Keratinocyte (primary cell): ENCODE measurements at regions not wholly inside any gene's neighbourhood (a gene's known extent, or its start where the extent isn't known, plus 50 kb on each side); places are given as distances from the start of the nearest gene placed in this dataset.

ENCODE experiments used
- DNase-seq: peaks from one replicate; pipeline ENCODE4 v3.0.0-alpha.2; 2011; ENCODE audit warnings: low read depth, missing footprints, low spot score
- FAIRE-seq: peaks from 2 replicates; lab custom pipeline; 2011; peaks lifted over from hg19 to GRCh38; lab: Jason Lieb, UNC
- H2AFZ ChIP-seq: 2 replicates; pipeline ENCODE4 v1.6.0; 2012; ENCODE audit warnings: low read length, control low read depth, inconsistent platforms; ENCODE audit not compliant: control insufficient read depth
- H3K27ac ChIP-seq: 2 replicates; pipeline ENCODE4 v1.5.1; 2011; ENCODE audit warnings: low read length; ENCODE audit not compliant: control insufficient read depth, insufficient read depth
- H3K27me3 ChIP-seq: 3 replicates; pipeline ENCODE4 v1.6.0; 2011; ENCODE audit warnings: low read length; ENCODE audit not compliant: control insufficient read depth, insufficient read depth; ENCODE audit errors: extremely low read depth
- H3K36me3 ChIP-seq, 2 experiments: 2 replicates in 1 of 2; 3 replicates in 1 of 2; pipeline ENCODE4 v1.5.1; 2011; ENCODE audit warnings: low read length in 2 of 2, mild to moderate bottlenecking in 1 of 2; ENCODE audit not compliant: control insufficient read depth in 2 of 2, insufficient read depth in 2 of 2; ENCODE audit errors: extremely low read depth in 1 of 2
- H3K4me1 ChIP-seq: 3 replicates; pipeline ENCODE4 v1.5.1; 2011; ENCODE audit warnings: low read length; ENCODE audit not compliant: control insufficient read depth, insufficient read depth; ENCODE audit errors: extremely low read depth
- H3K4me2 ChIP-seq: 3 replicates; pipeline ENCODE4 v1.6.0; 2011; ENCODE audit warnings: low read depth, low read length; ENCODE audit not compliant: control insufficient read depth, insufficient read depth; ENCODE audit errors: extremely low read depth
- H3K4me3 ChIP-seq, 3 experiments: fragments of 200-600 bp in 1 of 3; sonication (generic) in 1 of 3; 2 replicates in 2 of 3; 3 replicates in 1 of 3; pipeline ENCODE4 v1.5.1; 2011 to 2016; ENCODE audit warnings: low read length in 3 of 3, mild to moderate bottlenecking in 3 of 3, control low read depth in 2 of 3, inconsistent platforms in 1 of 3, low read depth in 1 of 3, mixed read lengths in 1 of 3, mixed run types in 1 of 3, moderate library complexity in 1 of 3; ENCODE audit not compliant: control insufficient read depth in 2 of 3, insufficient read depth in 2 of 3; ENCODE audit errors: extremely low read depth in 1 of 3
- H3K79me2 ChIP-seq: 2 replicates; pipeline ENCODE4 v1.6.0; 2012; ENCODE audit warnings: low read length; ENCODE audit not compliant: control insufficient read depth, insufficient read depth
- H3K9ac ChIP-seq: 3 replicates; pipeline ENCODE4 v1.6.0; 2011; ENCODE audit warnings: low read length; ENCODE audit not compliant: control insufficient read depth, insufficient read depth; ENCODE audit errors: extremely low read depth
- H3K9me1 ChIP-seq: 3 replicates; pipeline ENCODE4 v1.6.0; 2011; ENCODE audit warnings: low read length; ENCODE audit not compliant: control insufficient read depth, insufficient read depth; ENCODE audit errors: extremely low read depth
- H3K9me3 ChIP-seq: 2 replicates; pipeline ENCODE4 v1.5.1; 2012; ENCODE audit warnings: low read depth, low read length; ENCODE audit not compliant: control insufficient read depth
- H4K20me1 ChIP-seq: 3 replicates; pipeline ENCODE4 v1.6.0; 2011; ENCODE audit warnings: low read length; ENCODE audit not compliant: control insufficient read depth, insufficient read depth; ENCODE audit errors: extremely low read depth
- CTCF ChIP-seq, 3 experiments: IDR thresholded peaks in 1 of 3; conservative IDR thresholded peaks in 1 of 3; optimal IDR thresholded peaks in 1 of 3; 2 replicates in 2 of 3; 3 replicates in 1 of 3; pipeline versions ENCODE3 to v1.5.1; 2011; ENCODE audit warnings: low read length in 3 of 3, mild to moderate bottlenecking in 3 of 3, moderate library complexity in 2 of 3, control low read depth in 1 of 3, inconsistent platforms in 1 of 3; ENCODE audit not compliant: insufficient read depth in 2 of 3; ENCODE audit errors: extremely low read depth in 1 of 3
- EZH2 ChIP-seq: IDR thresholded peaks from one replicate; pipeline ENCODE4 v1.6.1; 2012; ENCODE audit warnings: inconsistent platforms, mild to moderate bottlenecking, low read length, moderate library complexity
- dilution Hi-C: fragments of 300-500 bp; cut with MboI; formaldehyde crosslinking; loops from one replicate; pipeline ENCODE4 v1.7.0; 2020; ENCODE audit warnings: low sequenced_read_pairs; ENCODE audit not compliant: extremely low pct_ligation_motif_present

- dilution Hi-C loops: no loop called here
These were observed 310.8 kb upstream of the NR5A2 start for GRCh38 chr1:199716729-199717128.

GRCh38 chr1:199719156-199719842 is 308.2 kb upstream of the NR5A2 start:
- DNase-seq: no peak
- Histone ChIP-seq H3K9me3 (no peaks in the 10 kb centered on the region), H3K36me3 (no peaks in the 10 kb centered on the region), H3K27ac (no peak overlapping the region), H2AFZ (no peak overlapping the region), H3K4me1 (no peaks in the 10 kb centered on the region), H3K9ac (no peak overlapping the region), H3K27me3 (no peaks in the 10 kb centered on the region), H3K79me2 (no peaks in the 10 kb centered on the region), H4K20me1 (no peaks in the 10 kb centered on the region), H3K9me1 (no peaks in the 10 kb centered on the region), H3K4me3 (no peak overlapping the region), H3K4me2 (no peak overlapping the region)
- TF ChIP-seq EZH2: no peak
- TF ChIP-seq CTCF (optimal IDR thresholded peaks at IDR 0.05 in 1 of 3, IDR thresholded peaks at IDR 0.05 in 1 of 3, conservative IDR thresholded peaks at IDR 0.05 in 1 of 3; ENCODE audit: extremely low read depth in 1 of 3, insufficient read depth in 2 of 3, low read length in 3 of 3): no peak
- dilution Hi-C loops: no loop called here
- FAIRE-seq: no peak

More at GRCh38 chr1:199716729-199717128, 310.8 kb upstream of the NR5A2 start:
- Histone ChIP-seq H3K9me3 (no peaks in the 10 kb centered on the region), H3K79me2 (no peaks in the 10 kb centered on the region), H3K27me3 (no peaks in the 10 kb centered on the region), H4K20me1 (no peaks in the 10 kb centered on the region), H3K4me3 (no peak overlapping the region), H3K4me2 (no peak overlapping the region), H3K27ac (no peak overlapping the region), H3K9ac (no peak overlapping the region), H2AFZ (no peak overlapping the region), H3K4me1 (no peaks in the 10 kb centered on the region), H3K36me3 (no peaks in the 10 kb centered on the region), H3K9me1 (no peaks in the 10 kb centered on the region)
- DNase-seq: no peak
- TF ChIP-seq CTCF (optimal IDR thresholded peaks at IDR 0.05 in 1 of 3, IDR thresholded peaks at IDR 0.05 in 1 of 3, conservative IDR thresholded peaks at IDR 0.05 in 1 of 3; ENCODE audit: extremely low read depth in 1 of 3, insufficient read depth in 2 of 3, low read length in 3 of 3) (no peak), EZH2 (no peak)
- no peak for FAIRE-seq
